Breast epithelium (tissue), 3 donors: ENCODE measurements at regions not wholly inside any gene's neighbourhood (a gene's known extent, or its start where the extent isn't known, plus 50 kb on each side); places are given as distances from the start of the nearest gene placed in this dataset.

Source experiments
- CTCF ChIP-seq, 3 donors: fragments of 450-650 bp; IDR thresholded peaks; one replicate each; pipeline ENCODE4 v1.5.1; 2016 to 2017; ENCODE audit warnings: antibody characterized with exemption in 3 of 3, mild to moderate bottlenecking in 3 of 3, moderate library complexity in 3 of 3
- POLR2A ChIP-seq: fragments of 450-650 bp; IDR thresholded peaks from one replicate; pipeline ENCODE4 v1.6.1; 2016; ENCODE audit warnings: antibody characterized with exemption, mild to moderate bottlenecking, moderate library complexity

GRCh38 chr17:63041722-63042121 is 75.7 kb downstream of the TANC2 start:
- TF ChIP-seq POLR2A (no peak), CTCF (IDR thresholded peaks at IDR 0.05) (no peak)
